Liver (tissue), 8 donors: ENCODE measurements at regions not wholly inside any gene's neighbourhood (a gene's known extent, or its start where the extent isn't known, plus 50 kb on each side); places are given as distances from the start of the nearest gene placed in this dataset.
"Not testable (repeated sequence)": the region's sequence is repeated elsewhere in the genome, so short reads cannot be mapped to it uniquely, and the experiment has no call there.

Source experiments
- DNase-seq: peaks from one replicate; pipeline ENCODE4 v3.0.0-alpha.2; 2017; ENCODE audit warnings: low spot score
- H3K27ac ChIP-seq, 2 donors: one replicate each; pipeline ENCODE4 v1.7.0; 2013; ENCODE audit warnings: inconsistent platforms in 2 of 2, low read length in 2 of 2, control low read depth in 1 of 2, low read depth in 1 of 2, mild to moderate bottlenecking in 1 of 2
- H3K27me3 ChIP-seq, 4 donors: one replicate each; pipeline versions ENCODE4 v1.6.1 to v1.7.0; 2013; ENCODE audit warnings: low read length in 3 of 4, inconsistent platforms in 1 of 4, mild to moderate bottlenecking in 1 of 4, moderate library complexity in 1 of 4; ENCODE audit not compliant: control insufficient read depth in 4 of 4, insufficient read depth in 4 of 4
- H3K36me3 ChIP-seq, 4 donors: one replicate each; pipeline versions ENCODE4 v1.6.1 to v1.7.0; 2013; ENCODE audit warnings: low read length in 3 of 4, mild to moderate bottlenecking in 3 of 4, low read depth in 1 of 4, moderate library complexity in 1 of 4; ENCODE audit not compliant: control insufficient read depth in 4 of 4, insufficient read depth in 3 of 4
- H3K4me1 ChIP-seq, 4 donors: one replicate each; pipeline versions ENCODE4 v1.6.1 to v1.7.0; 2013; ENCODE audit warnings: low read length in 3 of 4, mild to moderate bottlenecking in 3 of 4, moderate library complexity in 1 of 4; ENCODE audit not compliant: control insufficient read depth in 4 of 4, insufficient read depth in 4 of 4
- H3K4me3 ChIP-seq, 3 donors: one replicate each; pipeline versions ENCODE4 v1.6.1 to v1.7.0; 2013; ENCODE audit warnings: low read length in 3 of 3, control low read depth in 1 of 3, low read depth in 1 of 3, mild to moderate bottlenecking in 1 of 3
- H3K9ac ChIP-seq, 2 donors: one replicate each; pipeline ENCODE4 v1.7.0; 2013; ENCODE audit warnings: low read length in 2 of 2, mild to moderate bottlenecking in 2 of 2, moderate library complexity in 2 of 2, control low read depth in 1 of 2, low read depth in 1 of 2
- H3K9me3 ChIP-seq, 4 donors: one replicate each; pipeline versions ENCODE4 v1.6.1 to v1.7.0; 2013; ENCODE audit warnings: low read length in 3 of 4; ENCODE audit not compliant: control insufficient read depth in 4 of 4
- CTCF ChIP-seq: fragments of 150-350 bp; IDR thresholded peaks from 2 replicates; pipeline ENCODE4 v1.5.1; 2017; ENCODE audit warnings: improper control_type of control experiment, low read depth, low read length; ENCODE audit not compliant: missing input control
- EGR1 ChIP-seq, 2 donors: IDR thresholded peaks; 2 replicates each; pipeline ENCODE4 v1.6.1; 2016 to 2018; ENCODE audit warnings: antibody characterized with exemption in 2 of 2, low read depth in 2 of 2
- FOXA1 ChIP-seq: IDR thresholded peaks from 2 replicates; pipeline ENCODE4 v1.6.1; 2016; ENCODE audit warnings: antibody characterized with exemption
- FOXA2 ChIP-seq: IDR thresholded peaks from 2 replicates; pipeline ENCODE4 v1.6.1; 2016; ENCODE audit warnings: antibody characterized with exemption
- HNF4A ChIP-seq, 2 donors: conservative IDR thresholded peaks; 2 replicates each; pipeline ENCODE4 v1.6.1; 2016; ENCODE audit warnings: antibody characterized with exemption in 2 of 2, mild to moderate bottlenecking in 2 of 2
- HNF4G ChIP-seq: IDR thresholded peaks from 2 replicates; pipeline ENCODE4 v1.6.1; 2016; ENCODE audit warnings: antibody characterized with exemption
- JUND ChIP-seq, 2 donors: IDR thresholded peaks; 2 replicates each; pipeline ENCODE4 v1.6.1; 2016; ENCODE audit warnings: antibody characterized with exemption in 2 of 2
- NR2F2 ChIP-seq: IDR thresholded peaks from 2 replicates; pipeline ENCODE4 v1.6.1; 2016; ENCODE audit warnings: antibody characterized with exemption
- RAD21 ChIP-seq, 2 donors: IDR thresholded peaks; 2 replicates each; pipeline ENCODE4 v1.6.1; 2016; ENCODE audit warnings: antibody characterized with exemption in 2 of 2, mild to moderate bottlenecking in 2 of 2
- SP1 ChIP-seq: IDR thresholded peaks from 2 replicates; pipeline ENCODE4 v1.6.1; 2018; ENCODE audit warnings: antibody characterized with exemption, mild to moderate bottlenecking
- TAF1 ChIP-seq: conservative IDR thresholded peaks from 2 replicates; pipeline ENCODE4 v1.6.1; 2016; ENCODE audit warnings: antibody characterized with exemption, mild to moderate bottlenecking
- YY1 ChIP-seq: IDR thresholded peaks from 2 replicates; pipeline ENCODE4 v1.6.1; 2016; ENCODE audit warnings: antibody characterized with exemption, mild to moderate bottlenecking
- ZBTB33 ChIP-seq: IDR thresholded peaks from 2 replicates; pipeline ENCODE4 v1.6.1; 2016; ENCODE audit warnings: antibody characterized with exemption
- WGBS: extraction: QIAGEN DNeasy Blood & Tissue Kit; methylation state at CpG from one replicate; pipeline ENCODE4 v1.1.7; 2013; 5-methylcytosine and 5-hydroxymethylcytosine counted together
- TF ChIP-seq, protein P1 (sequence below): IDR thresholded peaks from 2 replicates; pipeline ENCODE4 v1.6.1; 2016; ENCODE audit warnings: antibody characterized with exemption
- TF ChIP-seq, protein P2 (sequence below): IDR thresholded peaks from 2 replicates; pipeline ENCODE4 v1.6.1; 2016; ENCODE audit warnings: antibody characterized with exemption, mild to moderate bottlenecking
- TF ChIP-seq, protein P3 (sequence below): IDR thresholded peaks from 2 replicates; pipeline ENCODE4 v1.6.1; 2016; ENCODE audit warnings: antibody characterized with exemption
- donor health status: healthy.
- donor health status: healthy.
- donor health status: healthy.
- donor health status: healthy.
- donor health status: healthy.

DNA sequence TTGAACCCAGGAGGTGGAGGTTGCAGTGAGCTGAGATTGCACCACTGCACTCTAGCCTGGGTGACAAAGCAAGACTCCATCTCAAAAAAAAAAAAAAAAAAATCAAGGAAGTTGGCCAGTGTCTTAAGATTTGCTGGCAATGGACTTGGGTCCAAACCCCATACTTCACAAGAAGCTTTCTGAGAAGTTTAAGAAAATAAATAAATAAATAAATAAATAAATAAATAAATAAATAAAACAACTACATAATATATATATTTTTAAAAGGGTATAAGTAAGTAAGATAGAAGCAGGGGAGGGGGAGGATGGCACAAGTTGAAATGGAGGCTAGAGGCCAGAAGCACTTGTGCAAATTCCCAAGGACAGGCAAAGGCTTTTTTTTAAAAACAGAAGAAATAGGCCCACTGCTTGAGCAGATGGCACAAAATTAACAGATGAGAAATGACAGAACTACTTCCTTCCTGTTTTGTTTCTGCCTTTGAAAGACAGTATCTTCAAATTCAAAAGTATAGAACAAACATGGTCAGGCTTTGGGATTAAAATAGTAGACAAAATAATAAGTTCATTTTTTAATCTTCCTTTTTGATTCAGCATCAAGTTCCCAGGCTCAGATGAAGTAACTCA lies 287.7 kb downstream of the ALDH8A1 start:
- Histone ChIP-seq H3K27ac (no peak overlapping the region), H3K36me3 (no peaks in the 10 kb centered on the region), H3K4me3 (no peak overlapping the region), H3K4me1 (no peaks in the 10 kb centered on the region), H3K9ac (no peak overlapping the region), H3K9me3 (no peaks in the 10 kb centered on the region), H3K27me3 (no peaks in the 10 kb centered on the region)
- no peak for DNase-seq
- TF ChIP-seq HNF4G (no peak), FOXA2 (no peak), RAD21 (IDR thresholded peaks at IDR 0.05) (no peak), JUND (IDR thresholded peaks at IDR 0.05) (no peak), YY1 (no peak), EGR1 (IDR thresholded peaks at IDR 0.05; ENCODE audit: low read depth in 2 of 2) (no peak), TAF1 (no peak), NR2F2 (no peak), HNF4A (conservative IDR thresholded peaks at IDR 0.05) (no peak), FOXA1 (no peak), SP1 (no peak)
- TF ChIP-seq, protein P1, sequence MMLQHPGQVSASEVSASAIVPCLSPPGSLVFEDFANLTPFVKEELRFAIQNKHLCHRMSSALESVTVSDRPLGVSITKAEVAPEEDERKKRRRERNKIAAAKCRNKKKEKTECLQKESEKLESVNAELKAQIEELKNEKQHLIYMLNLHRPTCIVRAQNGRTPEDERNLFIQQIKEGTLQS = no peak
- TF ChIP-seq, protein P2, sequence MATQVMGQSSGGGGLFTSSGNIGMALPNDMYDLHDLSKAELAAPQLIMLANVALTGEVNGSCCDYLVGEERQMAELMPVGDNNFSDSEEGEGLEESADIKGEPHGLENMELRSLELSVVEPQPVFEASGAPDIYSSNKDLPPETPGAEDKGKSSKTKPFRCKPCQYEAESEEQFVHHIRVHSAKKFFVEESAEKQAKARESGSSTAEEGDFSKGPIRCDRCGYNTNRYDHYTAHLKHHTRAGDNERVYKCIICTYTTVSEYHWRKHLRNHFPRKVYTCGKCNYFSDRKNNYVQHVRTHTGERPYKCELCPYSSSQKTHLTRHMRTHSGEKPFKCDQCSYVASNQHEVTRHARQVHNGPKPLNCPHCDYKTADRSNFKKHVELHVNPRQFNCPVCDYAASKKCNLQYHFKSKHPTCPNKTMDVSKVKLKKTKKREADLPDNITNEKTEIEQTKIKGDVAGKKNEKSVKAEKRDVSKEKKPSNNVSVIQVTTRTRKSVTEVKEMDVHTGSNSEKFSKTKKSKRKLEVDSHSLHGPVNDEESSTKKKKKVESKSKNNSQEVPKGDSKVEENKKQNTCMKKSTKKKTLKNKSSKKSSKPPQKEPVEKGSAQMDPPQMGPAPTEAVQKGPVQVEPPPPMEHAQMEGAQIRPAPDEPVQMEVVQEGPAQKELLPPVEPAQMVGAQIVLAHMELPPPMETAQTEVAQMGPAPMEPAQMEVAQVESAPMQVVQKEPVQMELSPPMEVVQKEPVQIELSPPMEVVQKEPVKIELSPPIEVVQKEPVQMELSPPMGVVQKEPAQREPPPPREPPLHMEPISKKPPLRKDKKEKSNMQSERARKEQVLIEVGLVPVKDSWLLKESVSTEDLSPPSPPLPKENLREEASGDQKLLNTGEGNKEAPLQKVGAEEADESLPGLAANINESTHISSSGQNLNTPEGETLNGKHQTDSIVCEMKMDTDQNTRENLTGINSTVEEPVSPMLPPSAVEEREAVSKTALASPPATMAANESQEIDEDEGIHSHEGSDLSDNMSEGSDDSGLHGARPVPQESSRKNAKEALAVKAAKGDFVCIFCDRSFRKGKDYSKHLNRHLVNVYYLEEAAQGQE = no peak
- TF ChIP-seq, protein P3, sequence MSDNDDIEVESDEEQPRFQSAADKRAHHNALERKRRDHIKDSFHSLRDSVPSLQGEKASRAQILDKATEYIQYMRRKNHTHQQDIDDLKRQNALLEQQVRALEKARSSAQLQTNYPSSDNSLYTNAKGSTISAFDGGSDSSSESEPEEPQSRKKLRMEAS = no peak

- not testable (repeated sequence) for H3K36me3 ChIP-seq, H3K4me3 ChIP-seq, H3K27ac ChIP-seq, H3K9me3 ChIP-seq, H3K9ac ChIP-seq, DNase-seq, H3K27me3 ChIP-seq, H3K4me1 ChIP-seq
- 88% methylated on average over 1 of the region's 1 CpG for WGBS
These were observed 290.0 kb downstream of the ALDH8A1 start for GRCh38 chr6:134659885-134660284.

DNA sequence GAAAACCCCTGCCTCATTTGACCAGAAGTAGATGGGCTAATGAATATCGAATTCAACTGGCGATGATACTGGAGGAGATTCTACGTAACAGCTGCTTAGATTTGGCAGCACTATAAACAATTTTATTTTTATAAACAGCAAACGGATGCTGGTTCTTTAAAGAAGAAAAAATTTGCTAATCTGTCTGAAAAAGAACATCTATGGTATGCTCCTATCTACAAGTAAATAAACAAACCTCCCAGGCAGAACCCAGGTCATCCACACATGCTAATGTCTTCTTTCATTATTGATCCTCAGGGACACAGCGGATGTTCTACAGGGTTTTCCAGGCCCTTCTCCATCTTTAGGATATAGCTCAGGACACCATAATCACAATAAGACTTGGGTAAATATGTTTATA lies 291.3 kb downstream of the ALDH8A1 start:
- H3K9ac ChIP-seq = no peak overlapping the region
- no peaks in the 10 kb centered on the region for H3K36me3 ChIP-seq
- H3K4me3 ChIP-seq = no peak overlapping the region
- H3K27ac ChIP-seq = no peak overlapping the region
- WGBS = 83% methylated on average over 5 of the region's 5 CpGs
- H3K9me3 ChIP-seq = no peaks in the 10 kb centered on the region
- H3K27me3 ChIP-seq = no peaks in the 10 kb centered on the region
- no peak for DNase-seq
- H3K4me1 ChIP-seq = no peaks in the 10 kb centered on the region
- TF ChIP-seq, protein P1 = no peak
- no peak for TF ChIP-seq JUND (IDR thresholded peaks at IDR 0.05)
- no peak for TF ChIP-seq RAD21 (IDR thresholded peaks at IDR 0.05)
- TF ChIP-seq CTCF = no peak
- no peak for TF ChIP-seq HNF4G
- TF ChIP-seq, protein P2 = no peak
- TF ChIP-seq TAF1 = no peak
- TF ChIP-seq ZBTB33 = no peak
- TF ChIP-seq FOXA2 = no peak
- TF ChIP-seq EGR1 (IDR thresholded peaks at IDR 0.05; ENCODE audit: low read depth in 2 of 2) = no peak
- TF ChIP-seq HNF4A (conservative IDR thresholded peaks at IDR 0.05) = no peak
